ENCODE measurements at regions not wholly inside any gene's neighbourhood (a gene's known extent, or its start where the extent isn't known, plus 50 kb on each side); places are given as distances from the start of the nearest gene placed in this dataset.
"Not testable (repeated sequence)": the region's sequence is repeated elsewhere in the genome, so short reads cannot be mapped to it uniquely, and the experiment has no call there.

- Histone ChIP-seq H3K4me3 (ENCODE audit: low read depth, low read length) (no peak overlapping the region), H3K79me2 (ENCODE audit: control insufficient read depth, insufficient read depth, low read length, unreplicated experiment) (no peaks in the 10 kb centered on the region), H3K27ac (ENCODE audit: low read depth, low read length) (no peak overlapping the region), H3K4me1 (ENCODE audit: control insufficient read depth, insufficient read depth, low read length, unreplicated experiment) (no peaks in the 10 kb centered on the region), H3K27me3 (ENCODE audit: insufficient read depth, low read length) (no peaks in the 10 kb centered on the region), H2AFZ (ENCODE audit: low read length, unreplicated experiment) (no peak overlapping the region), H3K36me3 (ENCODE audit: insufficient read depth, low read length) (no peaks in the 10 kb centered on the region)
These were observed 885.7 kb downstream of the NR2F1-AS1 start for GRCh38 chr5:92695123-92696003.

GRCh38 chr5:92694067-92694466 is 887.0 kb downstream of the NR2F1-AS1 start:
- Histone ChIP-seq H3K79me2 (ENCODE audit: control insufficient read depth, insufficient read depth, low read length, unreplicated experiment) (no peaks in the 10 kb centered on the region), H3K36me3 (ENCODE audit: insufficient read depth, low read length) (no peaks in the 10 kb centered on the region), H3K27me3 (ENCODE audit: insufficient read depth, low read length) (no peaks in the 10 kb centered on the region), H3K4me3 (ENCODE audit: low read depth, low read length) (no peak overlapping the region), H2AFZ (ENCODE audit: low read length, unreplicated experiment) (no peak overlapping the region), H3K4me1 (ENCODE audit: control insufficient read depth, insufficient read depth, low read length, unreplicated experiment) (no peaks in the 10 kb centered on the region), H3K27ac (ENCODE audit: low read depth, low read length) (no peak overlapping the region)

GRCh38 chr5:92691955-92692354 is 889.1 kb downstream of the NR2F1-AS1 start:
- not testable (repeated sequence) for H3K27ac ChIP-seq (ENCODE audit: low read depth, low read length); H3K4me3 ChIP-seq (ENCODE audit: low read depth, low read length); H3K27me3 ChIP-seq (ENCODE audit: insufficient read depth, low read length); H3K79me2 ChIP-seq (ENCODE audit: control insufficient read depth, insufficient read depth, low read length, unreplicated experiment); H2AFZ ChIP-seq (ENCODE audit: low read length, unreplicated experiment); H3K36me3 ChIP-seq (ENCODE audit: insufficient read depth, low read length)
- peaks cover 11% of the 10 kb centered on the region for H3K4me1 ChIP-seq (ENCODE audit: control insufficient read depth, insufficient read depth, low read length, unreplicated experiment)

GRCh38 chr5:92687821-92688722 is 892.9 kb downstream of the NR2F1-AS1 start:
- no peaks in the 10 kb centered on the region for H3K79me2 ChIP-seq (ENCODE audit: control insufficient read depth, insufficient read depth, low read length, unreplicated experiment)
- H2AFZ ChIP-seq (ENCODE audit: low read length, unreplicated experiment), result peak overlapping the region; percentile 73
- peaks cover 11% of the 10 kb centered on the region for H3K4me1 ChIP-seq (ENCODE audit: control insufficient read depth, insufficient read depth, low read length, unreplicated experiment)
- H3K27me3 ChIP-seq (ENCODE audit: insufficient read depth, low read length), result no peaks in the 10 kb centered on the region
- peak overlapping the region; percentile 49 for H3K4me3 ChIP-seq (ENCODE audit: low read depth, low read length)
- H3K27ac ChIP-seq (ENCODE audit: low read depth, low read length), result peak overlapping the region; percentile 4; the same call in 1 of the 2 replicates
- H3K36me3 ChIP-seq (ENCODE audit: insufficient read depth, low read length), result no peaks in the 10 kb centered on the region

- peak overlapping the region; percentile 17 for H2AFZ ChIP-seq (ENCODE audit: low read length, unreplicated experiment)
- no peak overlapping the region for H3K4me3 ChIP-seq (ENCODE audit: low read depth, low read length)
- H3K27me3 ChIP-seq (ENCODE audit: insufficient read depth, low read length), result no peaks in the 10 kb centered on the region
- no peaks in the 10 kb centered on the region for H3K4me1 ChIP-seq (ENCODE audit: control insufficient read depth, insufficient read depth, low read length, unreplicated experiment)
- no peaks in the 10 kb centered on the region for H3K79me2 ChIP-seq (ENCODE audit: control insufficient read depth, insufficient read depth, low read length, unreplicated experiment)
- H3K36me3 ChIP-seq (ENCODE audit: insufficient read depth, low read length), result no peaks in the 10 kb centered on the region
- H3K27ac ChIP-seq (ENCODE audit: low read depth, low read length), result no peak overlapping the region
These were observed 902.4 kb downstream of the NR2F1-AS1 start for GRCh38 chr5:92678640-92679039.

- H2AFZ ChIP-seq (ENCODE audit: low read length, unreplicated experiment), result no peak overlapping the region
- no peak overlapping the region for H3K4me3 ChIP-seq (ENCODE audit: low read depth, low read length)
- no peaks in the 10 kb centered on the region for H3K36me3 ChIP-seq (ENCODE audit: insufficient read depth, low read length)
- no peak overlapping the region for H3K27ac ChIP-seq (ENCODE audit: low read depth, low read length)
- no peaks in the 10 kb centered on the region for H3K79me2 ChIP-seq (ENCODE audit: control insufficient read depth, insufficient read depth, low read length, unreplicated experiment)
- H3K27me3 ChIP-seq (ENCODE audit: insufficient read depth, low read length), result no peaks in the 10 kb centered on the region
- H3K4me1 ChIP-seq (ENCODE audit: control insufficient read depth, insufficient read depth, low read length, unreplicated experiment), result no peaks in the 10 kb centered on the region
These were observed 904.5 kb downstream of the NR2F1-AS1 start for GRCh38 chr5:92676215-92677165.

GRCh38 chr5:92674321-92674720 is 906.7 kb downstream of the NR2F1-AS1 start:
- H3K4me3 ChIP-seq (ENCODE audit: low read depth, low read length), result no peak overlapping the region
- no peaks in the 10 kb centered on the region for H3K36me3 ChIP-seq (ENCODE audit: insufficient read depth, low read length)
- H3K79me2 ChIP-seq (ENCODE audit: control insufficient read depth, insufficient read depth, low read length, unreplicated experiment), result no peaks in the 10 kb centered on the region
- H3K4me1 ChIP-seq (ENCODE audit: control insufficient read depth, insufficient read depth, low read length, unreplicated experiment), result no peaks in the 10 kb centered on the region
- H3K27ac ChIP-seq (ENCODE audit: low read depth, low read length), result no peak overlapping the region
- H2AFZ ChIP-seq (ENCODE audit: low read length, unreplicated experiment), result no peak overlapping the region
- no peaks in the 10 kb centered on the region for H3K27me3 ChIP-seq (ENCODE audit: insufficient read depth, low read length)

- H2AFZ ChIP-seq (ENCODE audit: low read length, unreplicated experiment), result no peak overlapping the region
- no peak overlapping the region for H3K27ac ChIP-seq (ENCODE audit: low read depth, low read length)
- no peaks in the 10 kb centered on the region for H3K36me3 ChIP-seq (ENCODE audit: insufficient read depth, low read length)
- H3K79me2 ChIP-seq (ENCODE audit: control insufficient read depth, insufficient read depth, low read length, unreplicated experiment), result no peaks in the 10 kb centered on the region
- H3K4me3 ChIP-seq (ENCODE audit: low read depth, low read length), result no peak overlapping the region
- H3K4me1 ChIP-seq (ENCODE audit: control insufficient read depth, insufficient read depth, low read length, unreplicated experiment), result no peaks in the 10 kb centered on the region
- H3K27me3 ChIP-seq (ENCODE audit: insufficient read depth, low read length), result no peaks in the 10 kb centered on the region
These were observed 915.5 kb downstream of the NR2F1-AS1 start for GRCh38 chr5:92665506-92665905.

- H3K27ac ChIP-seq (ENCODE audit: low read depth, low read length), result no peak overlapping the region
- H3K4me1 ChIP-seq (ENCODE audit: control insufficient read depth, insufficient read depth, low read length, unreplicated experiment), result no peaks in the 10 kb centered on the region
- H3K36me3 ChIP-seq (ENCODE audit: insufficient read depth, low read length), result no peaks in the 10 kb centered on the region
- no peak overlapping the region for H3K4me3 ChIP-seq (ENCODE audit: low read depth, low read length)
- H3K27me3 ChIP-seq (ENCODE audit: insufficient read depth, low read length), result no peaks in the 10 kb centered on the region
- H3K79me2 ChIP-seq (ENCODE audit: control insufficient read depth, insufficient read depth, low read length, unreplicated experiment), result no peaks in the 10 kb centered on the region
- H2AFZ ChIP-seq (ENCODE audit: low read length, unreplicated experiment), result no peak overlapping the region
These were observed 918.3 kb downstream of the NR2F1-AS1 start for GRCh38 chr5:92662741-92663140.

GRCh38 chr5:92659246-92659645 is 921.8 kb downstream of the NR2F1-AS1 start:
- no peaks in the 10 kb centered on the region for H3K4me1 ChIP-seq (ENCODE audit: control insufficient read depth, insufficient read depth, low read length, unreplicated experiment)
- H3K36me3 ChIP-seq (ENCODE audit: insufficient read depth, low read length), result no peaks in the 10 kb centered on the region
- no peak overlapping the region for H3K4me3 ChIP-seq (ENCODE audit: low read depth, low read length)
- H2AFZ ChIP-seq (ENCODE audit: low read length, unreplicated experiment), result no peak overlapping the region
- no peaks in the 10 kb centered on the region for H3K27me3 ChIP-seq (ENCODE audit: insufficient read depth, low read length)
- H3K79me2 ChIP-seq (ENCODE audit: control insufficient read depth, insufficient read depth, low read length, unreplicated experiment), result no peaks in the 10 kb centered on the region
- H3K27ac ChIP-seq (ENCODE audit: low read depth, low read length), result no peak overlapping the region
